Testis (tissue), 2 donors: ENCODE measurements at regions not wholly inside any gene's neighbourhood (a gene's known extent, or its start where the extent isn't known, plus 50 kb on each side); places are given as distances from the start of the nearest gene placed in this dataset.

Experiments used
- DNase-seq: peaks from one replicate; pipeline ENCODE4 v3.0.0-alpha.2; 2019
- H3K27ac ChIP-seq, 2 donors: fragments of 200-600 bp; sonication (generic); one replicate each; pipeline ENCODE4 v1.5.1; 2019
- H3K27me3 ChIP-seq: fragments of 200-600 bp; sonication (generic); one replicate; pipeline ENCODE4 v1.5.1; 2019
- H3K36me3 ChIP-seq: fragments of 200-600 bp; sonication (generic); one replicate; pipeline ENCODE4 v1.5.1; 2017; ENCODE audit warnings: low read depth; ENCODE audit errors: missing control alignments
- H3K4me1 ChIP-seq: fragments of 200-600 bp; sonication (generic); one replicate; pipeline ENCODE4 v1.5.1; 2019
- H3K4me3 ChIP-seq, 2 donors: fragments of 200-600 bp; sonication (generic); one replicate each; pipeline ENCODE4 v1.5.1; 2017 to 2019
- H3K9me3 ChIP-seq: fragments of 200-600 bp; sonication (generic); one replicate; pipeline ENCODE4 v1.5.1; 2017
- CTCF ChIP-seq, 3 experiments: fragments of 450-650 bp in 2 of 3; fragments of 200-600 bp in 1 of 3; sonication (generic) in 1 of 3; IDR thresholded peaks; one replicate each; pipeline ENCODE4 v1.5.1; 2016 to 2019; ENCODE audit warnings: antibody characterized with exemption in 3 of 3, mild to moderate bottlenecking in 2 of 3, moderate library complexity in 1 of 3
- POLR2A ChIP-seq: fragments of 450-650 bp; IDR thresholded peaks from one replicate; pipeline ENCODE4 v1.6.1; 2017; ENCODE audit warnings: antibody characterized with exemption, mild to moderate bottlenecking, moderate library complexity
- WGBS, 2 donors: methylation state at CpG; one replicate each; pipeline ENCODE4 v1.1.5; 2018; 5-methylcytosine and 5-hydroxymethylcytosine counted together
- intact Hi-C: fragments of 100-400 bp; cut with DNase I; formaldehyde crosslinking; loops from one replicate; pipeline ENCODE4 v1.15.1; 2023; ENCODE audit warnings: low total_unique reads

GRCh38 chr17:71019699-71020098, 850.4 kb downstream of the KCNJ2 start:
- intact Hi-C loops: no loop called here
- no peak for TF ChIP-seq POLR2A
- TF ChIP-seq CTCF (IDR thresholded peaks at IDR 0.05): no peak
- WGBS, 2 donors: 97 to 100% methylated on average over 1 of the region's 1 CpG
- no peaks in the 10 kb centered on the region for H3K27me3 ChIP-seq
- H3K4me3 ChIP-seq: no peak overlapping the region
- DNase-seq: no peak
- no peaks in the 10 kb centered on the region for H3K36me3 ChIP-seq
- no peak overlapping the region for H3K27ac ChIP-seq
- H3K4me1 ChIP-seq: no peaks in the 10 kb centered on the region
- H3K9me3 ChIP-seq: no peaks in the 10 kb centered on the region

GRCh38 chr17:71022758-71023157, 853.4 kb downstream of the KCNJ2 start:
- 74 to 80% methylated on average over 3 of the region's 3 CpGs for WGBS, 2 donors
- Histone ChIP-seq H3K36me3 (no peaks in the 10 kb centered on the region), H3K27ac (no peak overlapping the region)

GRCh38 chr17:71023249-71024030, 854.1 kb downstream of the KCNJ2 start:
- H3K27me3 ChIP-seq: no peaks in the 10 kb centered on the region
- 44 to 53% methylated on average over 8 of the region's 8 CpGs for WGBS, 2 donors
- H3K4me3 ChIP-seq: no peak overlapping the region
- no peak overlapping the region for H3K27ac ChIP-seq
- no peak for TF ChIP-seq CTCF (IDR thresholded peaks at IDR 0.05)
- TF ChIP-seq POLR2A: no peak
- DNase-seq: no peak
- H3K4me1 ChIP-seq: no peaks in the 10 kb centered on the region
- no peaks in the 10 kb centered on the region for H3K36me3 ChIP-seq
- H3K9me3 ChIP-seq: no peaks in the 10 kb centered on the region
- intact Hi-C loops: no loop called here

More at GRCh38 chr17:71022758-71023157, 853.4 kb downstream of the KCNJ2 start:
- DNase-seq: no peak
- Histone ChIP-seq H3K9me3 (no peaks in the 10 kb centered on the region), H3K4me3 (no peak overlapping the region), H3K27me3 (no peaks in the 10 kb centered on the region), H3K4me1 (no peaks in the 10 kb centered on the region)
- intact Hi-C loops: no loop called here
- no peak for TF ChIP-seq CTCF (IDR thresholded peaks at IDR 0.05)
- TF ChIP-seq POLR2A: no peak

- Histone ChIP-seq H3K4me3 (no peak overlapping the region), H3K4me1 (no peaks in the 10 kb centered on the region), H3K9me3 (no peaks in the 10 kb centered on the region), H3K27ac (no peak overlapping the region), H3K36me3 (no peaks in the 10 kb centered on the region), H3K27me3 (no peaks in the 10 kb centered on the region)
- DNase-seq: no peak
- TF ChIP-seq POLR2A (no peak), CTCF (IDR thresholded peaks at IDR 0.05) (no peak)
- 52 to 75% methylated on average over 3 of the region's 3 CpGs for WGBS, 2 donors
- intact Hi-C loops: no loop called here
Observed at GRCh38 chr17:71024172-71024571, 854.8 kb downstream of the KCNJ2 start.

- Histone ChIP-seq H3K9me3 (no peaks in the 10 kb centered on the region), H3K27me3 (no peaks in the 10 kb centered on the region), H3K27ac (no peak overlapping the region), H3K4me3 (no peak overlapping the region), H3K4me1 (no peaks in the 10 kb centered on the region), H3K36me3 (no peaks in the 10 kb centered on the region)
- TF ChIP-seq CTCF (IDR thresholded peaks at IDR 0.05) (no peak), POLR2A (no peak)
- WGBS, 2 donors: 76 to 89% methylated on average over 2 of the region's 2 CpGs
- no peak for DNase-seq
- intact Hi-C loops: no loop called here
Observed at GRCh38 chr17:71024969-71025368, 855.6 kb downstream of the KCNJ2 start.
